SK-N-SH (cell line): ENCODE measurements at regions not wholly inside any gene's neighbourhood (a gene's known extent, or its start where the extent isn't known, plus 50 kb on each side); places are given as distances from the start of the nearest gene placed in this dataset.

ENCODE experiments used
- CTCF ChIA-PET: fragments of 300-600, 350-600 bp; formaldehyde crosslinking; extraction: SDS; loops from one replicate; lab custom pipeline; 2021; lab: Yijun Ruan, JAX
- POLR2A ChIA-PET: fragments of 350-600 bp; sonication (Branson Sonifier 250); formaldehyde crosslinking; extraction: SDS; loops from one replicate; lab custom pipeline; 2020; ENCODE audit warnings: antibody characterized with exemption, inconsistent platforms; lab: Yijun Ruan, JAX
- DNase-seq: peaks from one replicate; pipeline ENCODE4 v3.0.0; 2012
- H2AFZ ChIP-seq: fragments of 200-600 bp; sonication (generic); 2 replicates; pipeline ENCODE4 v1.8.1; 2016; ENCODE audit warnings: antibody characterized with exemption, mild to moderate bottlenecking, low read depth
- H3F3A ChIP-seq: fragments of 200-600 bp; sonication (generic); replicated peaks from 2 replicates; pipeline ENCODE3; 2016; ENCODE audit warnings: antibody characterized with exemption, mild to moderate bottlenecking; ENCODE audit not compliant: insufficient read depth
- H3K27ac ChIP-seq, 2 experiments: fragments of 200-500 bp in 1 of 2; fragments of 200-600 bp in 1 of 2; sonication (Bioruptor generic) in 1 of 2; sonication (generic), shearing (Covaris generic) in 1 of 2; 2 replicates each; pipeline versions ENCODE4 v1.5.1 to v1.6.1; 2014 to 2016; ENCODE audit warnings: low read depth in 2 of 2, inconsistent platforms in 1 of 2, low read length in 1 of 2, mild to moderate bottlenecking in 1 of 2, mixed read lengths in 1 of 2
- H3K27me3 ChIP-seq: fragments of 200-600 bp; sonication (generic), shearing (Covaris generic); 2 replicates; pipeline ENCODE4 v1.6.1; 2016; ENCODE audit warnings: mixed run types; ENCODE audit not compliant: insufficient read depth
- H3K36me3 ChIP-seq, 2 experiments: fragments of 200-500 bp in 1 of 2; fragments of 200-600 bp in 1 of 2; sonication (Bioruptor generic) in 1 of 2; sonication (generic) in 1 of 2; replicated peaks in 1 of 2; 2 replicates each; pipeline versions ENCODE3 to v1.5.1; 2014 to 2016; ENCODE audit warnings: low read length in 1 of 2, mild to moderate bottlenecking in 1 of 2; ENCODE audit not compliant: insufficient read depth in 2 of 2, control insufficient read depth in 1 of 2
- H3K4me1 ChIP-seq, 2 experiments: fragments of 200-500 bp in 1 of 2; fragments of 200-600 bp in 1 of 2; sonication (Bioruptor generic) in 1 of 2; sonication (generic), shearing (Covaris generic) in 1 of 2; 2 replicates each; pipeline versions ENCODE4 v1.5.1 to v1.6.1; 2014 to 2016; ENCODE audit warnings: low read depth in 1 of 2, low read length in 1 of 2, mixed run types in 1 of 2; ENCODE audit not compliant: insufficient read depth in 2 of 2, control insufficient read depth in 1 of 2
- H3K4me2 ChIP-seq: fragments of 200-600 bp; sonication (generic), shearing (Covaris generic); 2 replicates; pipeline ENCODE4 v1.6.1; 2017; ENCODE audit warnings: mixed run types
- H3K4me3 ChIP-seq, 2 experiments: fragments of 200-500 bp in 1 of 2; fragments of 200-600 bp in 1 of 2; sonication (Bioruptor generic) in 1 of 2; sonication (generic), shearing (Covaris generic) in 1 of 2; 2 replicates each; pipeline versions ENCODE4 v1.5.1 to v1.8.1; 2014 to 2016; ENCODE audit warnings: low read depth in 2 of 2, inconsistent platforms in 1 of 2, low read length in 1 of 2, mild to moderate bottlenecking in 1 of 2, mixed read lengths in 1 of 2, moderate library complexity in 1 of 2
- H3K79me2 ChIP-seq: fragments of 200-600 bp; sonication (generic); 2 replicates; pipeline ENCODE4 v1.8.1; 2017; ENCODE audit warnings: mild to moderate bottlenecking; ENCODE audit not compliant: insufficient read depth
- H3K9ac ChIP-seq: fragments of 200-600 bp; sonication (generic); 2 replicates; pipeline ENCODE4 v1.6.1; 2017; ENCODE audit warnings: mixed run types
- H3K9me2 ChIP-seq: fragments of 200-600 bp; sonication (generic); 2 replicates; pipeline ENCODE4 v1.6.1; 2017; ENCODE audit warnings: mixed run types
- H3K9me3 ChIP-seq: fragments of 200-600 bp; sonication (generic); 2 replicates; pipeline ENCODE4 v1.6.1; 2017; ENCODE audit warnings: mixed run types, mild to moderate bottlenecking, moderate library complexity
- H4K20me1 ChIP-seq: fragments of 200-600 bp; sonication (generic); 2 replicates; pipeline ENCODE4 v1.6.1; 2017; ENCODE audit warnings: mild to moderate bottlenecking, mixed run types; ENCODE audit not compliant: insufficient read depth
- CHD2 ChIP-seq: fragments of 150-350 bp; IDR thresholded peaks from 2 replicates; pipeline ENCODE4 v1.6.1; 2018; ENCODE audit warnings: low read length; ENCODE audit not compliant: partially characterized antibody
- ELF1 ChIP-seq: IDR thresholded peaks from 2 replicates; pipeline ENCODE4 v1.4.0; 2012
- FOSL2 ChIP-seq: IDR thresholded peaks from 2 replicates; pipeline ENCODE4 v1.4.0; 2012; ENCODE audit warnings: low read depth, mild to moderate bottlenecking, moderate library complexity, borderline replicate concordance
- FOXJ3 ChIP-seq: sonication (generic); formaldehyde crosslinking; IDR thresholded peaks from 2 replicates; pipeline ENCODE4 v1.5.1; 2020; ENCODE audit warnings: mild to moderate bottlenecking, missing genetic modification reagents
- GABPA ChIP-seq: IDR thresholded peaks from 2 replicates; pipeline ENCODE4 v1.4.0; 2012; ENCODE audit warnings: low read depth, mild to moderate bottlenecking
- GATA2 ChIP-seq: sonication (generic); formaldehyde crosslinking; IDR thresholded peaks from 2 replicates; pipeline ENCODE4 v1.5.0; 2020; ENCODE audit warnings: mild to moderate bottlenecking, missing genetic modification reagents
- RCOR1 ChIP-seq: fragments of 150-350 bp; IDR thresholded peaks from 2 replicates; pipeline ENCODE4 v1.6.1; 2017; ENCODE audit warnings: antibody characterized with exemption, low read length
- RXRA ChIP-seq: IDR thresholded peaks from 2 replicates; pipeline ENCODE4 v1.4.0; 2012; ENCODE audit warnings: low read depth, mild to moderate bottlenecking, borderline replicate concordance
- SIN3A ChIP-seq: IDR thresholded peaks from 2 replicates; pipeline ENCODE4 v1.6.1; 2012; ENCODE audit warnings: low read depth, mild to moderate bottlenecking, low read length, moderate library complexity, borderline replicate concordance
- TAF1 ChIP-seq: IDR thresholded peaks from 2 replicates; pipeline ENCODE4 v1.6.1; 2012; ENCODE audit warnings: low read depth, mild to moderate bottlenecking, low read length, moderate library complexity, borderline replicate concordance
- TCF12 ChIP-seq: IDR thresholded peaks from 2 replicates; pipeline ENCODE4 v1.4.0; 2012
- TEAD4 ChIP-seq: IDR thresholded peaks from 2 replicates; pipeline ENCODE4 v1.4.0; 2012; ENCODE audit warnings: mild to moderate bottlenecking, borderline replicate concordance; ENCODE audit not compliant: insufficient read depth
- YY1 ChIP-seq: IDR thresholded peaks from 2 replicates; pipeline ENCODE4 v1.4.0; 2012; ENCODE audit warnings: low read depth, mild to moderate bottlenecking
- WGBS: methylation state at CpG from one replicate; pipeline ENCODE4 v1.1.6; 2017; ENCODE audit warnings: low lambda C conversion rate; 5-methylcytosine and 5-hydroxymethylcytosine counted together
- TF ChIP-seq, protein P1 (sequence below): fragments of 200-600 bp; sonication (generic); IDR thresholded peaks from 2 replicates; pipeline ENCODE4 v1.6.1; 2017; ENCODE audit warnings: antibody characterized with exemption, mild to moderate bottlenecking, moderate library complexity
- TF ChIP-seq, protein P2 (sequence below): IDR thresholded peaks from 2 replicates; pipeline ENCODE4; 2012
- TF ChIP-seq, protein P3 (sequence below): fragments of 150-350 bp; IDR thresholded peaks from 2 replicates; pipeline ENCODE4 v1.6.1; 2017; ENCODE audit warnings: antibody characterized with exemption, low read length, low read depth, borderline replicate concordance
- TF ChIP-seq, protein P4 (sequence below): IDR thresholded peaks from 2 replicates; pipeline ENCODE4 v1.4.0; 2012; ENCODE audit warnings: low read depth, borderline replicate concordance

DNA sequence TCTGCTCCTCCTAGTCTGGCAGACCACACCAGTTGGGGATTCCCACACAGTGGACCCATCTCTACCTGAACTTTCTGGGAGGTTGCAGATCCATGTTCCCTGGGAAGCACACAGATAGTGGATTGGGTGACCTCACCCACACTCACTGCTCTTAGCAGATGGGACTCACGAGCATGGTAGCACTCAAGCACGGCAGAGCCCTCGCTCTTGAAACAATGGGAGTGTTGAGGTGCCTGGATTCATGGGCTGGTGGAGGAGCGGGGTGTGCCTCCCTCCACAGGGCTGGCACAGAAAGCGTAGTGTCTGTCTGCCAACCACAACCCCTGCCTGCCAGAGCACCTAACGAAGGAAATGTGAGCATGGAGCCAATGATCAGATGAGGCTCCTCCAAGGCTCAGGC lies 568.0 kb downstream of the POM121L12 start (continued):
- TF ChIP-seq, protein P1, sequence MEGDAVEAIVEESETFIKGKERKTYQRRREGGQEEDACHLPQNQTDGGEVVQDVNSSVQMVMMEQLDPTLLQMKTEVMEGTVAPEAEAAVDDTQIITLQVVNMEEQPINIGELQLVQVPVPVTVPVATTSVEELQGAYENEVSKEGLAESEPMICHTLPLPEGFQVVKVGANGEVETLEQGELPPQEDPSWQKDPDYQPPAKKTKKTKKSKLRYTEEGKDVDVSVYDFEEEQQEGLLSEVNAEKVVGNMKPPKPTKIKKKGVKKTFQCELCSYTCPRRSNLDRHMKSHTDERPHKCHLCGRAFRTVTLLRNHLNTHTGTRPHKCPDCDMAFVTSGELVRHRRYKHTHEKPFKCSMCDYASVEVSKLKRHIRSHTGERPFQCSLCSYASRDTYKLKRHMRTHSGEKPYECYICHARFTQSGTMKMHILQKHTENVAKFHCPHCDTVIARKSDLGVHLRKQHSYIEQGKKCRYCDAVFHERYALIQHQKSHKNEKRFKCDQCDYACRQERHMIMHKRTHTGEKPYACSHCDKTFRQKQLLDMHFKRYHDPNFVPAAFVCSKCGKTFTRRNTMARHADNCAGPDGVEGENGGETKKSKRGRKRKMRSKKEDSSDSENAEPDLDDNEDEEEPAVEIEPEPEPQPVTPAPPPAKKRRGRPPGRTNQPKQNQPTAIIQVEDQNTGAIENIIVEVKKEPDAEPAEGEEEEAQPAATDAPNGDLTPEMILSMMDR, result no peak
- no peak for TF ChIP-seq TCF12
- TF ChIP-seq, all 33 proteins: peak for 0

DNA sequence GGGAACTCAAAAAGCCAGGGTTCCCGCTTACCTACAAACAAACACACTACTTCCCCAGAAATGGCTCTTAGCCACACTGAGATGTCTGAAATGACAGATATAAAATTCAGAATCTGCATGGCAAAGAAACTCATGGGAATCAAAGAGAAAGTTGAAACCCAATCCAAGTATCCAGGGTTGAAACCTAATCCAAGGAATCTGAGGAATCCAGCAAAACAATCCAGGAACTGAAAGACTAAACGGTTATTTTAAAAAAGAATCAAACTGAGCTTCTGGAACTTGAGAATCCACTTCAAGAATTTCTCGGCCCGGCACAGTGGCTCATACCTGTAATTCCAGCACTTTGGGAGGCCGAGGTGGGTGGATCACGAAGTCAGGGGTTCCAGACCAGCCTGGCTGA lies 568.8 kb downstream of the POM121L12 start:
- H3K9me2 ChIP-seq, result no peaks in the 10 kb centered on the region
- no peaks in the 10 kb centered on the region for H3K36me3 ChIP-seq
- no peaks in the 10 kb centered on the region for H4K20me1 ChIP-seq
- no peaks in the 10 kb centered on the region for H3K27me3 ChIP-seq
- DNase-seq, result no peak
- H3K4me3 ChIP-seq, result no peak overlapping the region
- no peak overlapping the region for H3K9ac ChIP-seq
- POLR2A ChIA-PET, result no interaction called here
- H3K4me1 ChIP-seq, result no peaks in the 10 kb centered on the region
- peaks cover 10% of the 10 kb centered on the region for H3K9me3 ChIP-seq
- no peaks in the 10 kb centered on the region for H3F3A ChIP-seq
- TF ChIP-seq RXRA (no peak), FOSL2 (no peak), TAF1 (no peak), GABPA (no peak)
- TF ChIP-seq, all 33 proteins: peak for 0
- Histone ChIP-seq H3K79me2 (no peaks in the 10 kb centered on the region), H2AFZ (no peak overlapping the region), H3K4me2 (no peak overlapping the region), H3K27ac (no peak overlapping the region)
- CTCF ChIA-PET, result no interaction called here
- WGBS, result 18% methylated on average over 6 of the region's 6 CpGs

DNA sequence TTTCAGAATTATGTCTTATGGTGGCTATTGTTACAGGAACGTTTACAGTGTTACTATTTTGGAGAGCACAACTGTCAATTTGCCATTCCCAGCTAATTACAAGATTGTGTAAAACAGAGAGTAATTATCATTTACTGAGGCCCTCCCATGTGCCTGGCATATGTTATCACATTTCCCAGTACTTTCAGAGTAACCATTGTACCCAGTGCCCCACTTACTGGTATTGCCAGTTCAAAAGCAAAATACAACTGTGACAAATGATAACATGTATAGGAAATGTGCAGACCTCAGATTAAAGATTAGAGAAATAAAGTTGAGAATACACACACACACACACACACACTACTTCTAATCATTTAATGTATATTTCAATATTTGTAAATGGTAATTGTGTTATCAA lies 572.5 kb downstream of the POM121L12 start:
- H3K36me3 ChIP-seq, result no peaks in the 10 kb centered on the region
- H3K27me3 ChIP-seq, result no peaks in the 10 kb centered on the region
- H3F3A ChIP-seq, result no peaks in the 10 kb centered on the region
- 9% methylated on average over 1 of the region's 1 CpG for WGBS
- no peak for TF ChIP-seq TEAD4
- TF ChIP-seq, protein P2, sequence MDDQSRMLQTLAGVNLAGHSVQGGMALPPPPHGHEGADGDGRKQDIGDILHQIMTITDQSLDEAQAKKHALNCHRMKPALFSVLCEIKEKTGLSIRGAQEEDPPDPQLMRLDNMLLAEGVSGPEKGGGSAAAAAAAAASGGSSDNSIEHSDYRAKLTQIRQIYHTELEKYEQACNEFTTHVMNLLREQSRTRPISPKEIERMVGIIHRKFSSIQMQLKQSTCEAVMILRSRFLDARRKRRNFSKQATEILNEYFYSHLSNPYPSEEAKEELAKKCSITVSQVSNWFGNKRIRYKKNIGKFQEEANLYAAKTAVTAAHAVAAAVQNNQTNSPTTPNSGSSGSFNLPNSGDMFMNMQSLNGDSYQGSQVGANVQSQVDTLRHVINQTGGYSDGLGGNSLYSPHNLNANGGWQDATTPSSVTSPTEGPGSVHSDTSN, result no peak
- TF ChIP-seq FOXJ3 (CRISPR knock-in tag), result no peak
- no peak for TF ChIP-seq ELF1
- TF ChIP-seq, protein P3, sequence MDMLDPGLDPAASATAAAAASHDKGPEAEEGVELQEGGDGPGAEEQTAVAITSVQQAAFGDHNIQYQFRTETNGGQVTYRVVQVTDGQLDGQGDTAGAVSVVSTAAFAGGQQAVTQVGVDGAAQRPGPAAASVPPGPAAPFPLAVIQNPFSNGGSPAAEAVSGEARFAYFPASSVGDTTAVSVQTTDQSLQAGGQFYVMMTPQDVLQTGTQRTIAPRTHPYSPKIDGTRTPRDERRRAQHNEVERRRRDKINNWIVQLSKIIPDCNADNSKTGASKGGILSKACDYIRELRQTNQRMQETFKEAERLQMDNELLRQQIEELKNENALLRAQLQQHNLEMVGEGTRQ, result no peak
- no peak for TF ChIP-seq SIN3A
- TF ChIP-seq RCOR1, result no peak
- TF ChIP-seq CHD2, result no peak
- no peak for TF ChIP-seq GATA2 (CRISPR knock-in tag)
- TF ChIP-seq YY1, result no peak
- TF ChIP-seq, protein P4, sequence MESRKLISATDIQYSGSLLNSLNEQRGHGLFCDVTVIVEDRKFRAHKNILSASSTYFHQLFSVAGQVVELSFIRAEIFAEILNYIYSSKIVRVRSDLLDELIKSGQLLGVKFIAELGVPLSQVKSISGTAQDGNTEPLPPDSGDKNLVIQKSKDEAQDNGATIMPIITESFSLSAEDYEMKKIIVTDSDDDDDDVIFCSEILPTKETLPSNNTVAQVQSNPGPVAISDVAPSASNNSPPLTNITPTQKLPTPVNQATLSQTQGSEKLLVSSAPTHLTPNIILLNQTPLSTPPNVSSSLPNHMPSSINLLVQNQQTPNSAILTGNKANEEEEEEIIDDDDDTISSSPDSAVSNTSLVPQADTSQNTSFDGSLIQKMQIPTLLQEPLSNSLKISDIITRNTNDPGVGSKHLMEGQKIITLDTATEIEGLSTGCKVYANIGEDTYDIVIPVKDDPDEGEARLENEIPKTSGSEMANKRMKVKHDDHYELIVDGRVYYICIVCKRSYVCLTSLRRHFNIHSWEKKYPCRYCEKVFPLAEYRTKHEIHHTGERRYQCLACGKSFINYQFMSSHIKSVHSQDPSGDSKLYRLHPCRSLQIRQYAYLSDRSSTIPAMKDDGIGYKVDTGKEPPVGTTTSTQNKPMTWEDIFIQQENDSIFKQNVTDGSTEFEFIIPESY, result no peak
- TF ChIP-seq TCF12, result no peak
- TF ChIP-seq GABPA, result no peak
- TF ChIP-seq, all 33 proteins: peak for 0
- ChIA-PET POLR2A (no interaction called here), CTCF (no interaction called here)
- no peaks in the 10 kb centered on the region for H3K79me2 ChIP-seq
- H3K9me3 ChIP-seq, result peaks cover 10% of the 10 kb centered on the region; the same call in 1 of the 2 replicates
- no peak for DNase-seq
- no peak overlapping the region for H3K9ac ChIP-seq
- H3K4me3 ChIP-seq, result no peak overlapping the region
- peaks cover 0 to 2% of the 10 kb centered on the region in 2 experiments; a peak in 1 of 4 replicates for H3K4me1 ChIP-seq
- no peaks in the 10 kb centered on the region for H3K9me2 ChIP-seq
- H3K4me2 ChIP-seq, result no peak overlapping the region
- H3K27ac ChIP-seq, result no peak overlapping the region
- H4K20me1 ChIP-seq, result no peaks in the 10 kb centered on the region
- no peak overlapping the region for H2AFZ ChIP-seq
